HG02571 (cell line): ENCODE measurements at regions not wholly inside any gene's neighbourhood (a gene's known extent, or its start where the extent isn't known, plus 50 kb on each side); places are given as distances from the start of the nearest gene placed in this dataset.
"Not testable (repeated sequence)": the region's sequence is repeated elsewhere in the genome, so short reads cannot be mapped to it uniquely, and the experiment has no call there.

Source experiments
- ATAC-seq: cut with Tn5 transposase; IDR thresholded peaks from one replicate; pipeline ENCODE4 v1.9.1; 2021; ENCODE audit warnings: mild to moderate bottlenecking, moderate library complexity; ENCODE audit not compliant: unreplicated experiment

- no peak for ATAC-seq
Observed at GRCh38 chr18:45339810-45340550, 275.3 kb upstream of the SLC14A2 start.

- no peak for ATAC-seq
Observed at GRCh38 chr18:45340884-45341283, 274.4 kb upstream of the SLC14A2 start.

- no peak for ATAC-seq
Observed at GRCh38 chr18:45341454-45341853, 273.8 kb upstream of the SLC14A2 start.

GRCh38 chr18:45342166-45342565 is 273.1 kb upstream of the SLC14A2 start:
- no peak for ATAC-seq

GRCh38 chr18:45342653-45343052 is 272.6 kb upstream of the SLC14A2 start:
- ATAC-seq = no peak

- ATAC-seq = no peak
Observed at GRCh38 chr18:45343365-45343764, 271.9 kb upstream of the SLC14A2 start.

GRCh38 chr18:45344680-45345079 is 270.6 kb upstream of the SLC14A2 start:
- not testable (repeated sequence) for ATAC-seq

- no peak for ATAC-seq
Observed at GRCh38 chr18:45349019-45349418, 266.3 kb upstream of the SLC14A2 start.

- ATAC-seq = no peak
Observed at GRCh38 chr18:45349467-45349866, 265.8 kb upstream of the SLC14A2 start.

GRCh38 chr18:45350404-45351156 is 264.7 kb upstream of the SLC14A2 start:
- no peak for ATAC-seq

GRCh38 chr18:45352874-45353273 is 262.4 kb upstream of the SLC14A2 start:
- no peak for ATAC-seq

- ATAC-seq = no peak
Observed at GRCh38 chr18:45353530-45353929, 261.7 kb upstream of the SLC14A2 start.

GRCh38 chr18:45355944-45356520 is 259.2 kb upstream of the SLC14A2 start:
- no peak for ATAC-seq

- ATAC-seq = no peak
Observed at GRCh38 chr18:45357686-45358470, 257.4 kb upstream of the SLC14A2 start.

- ATAC-seq = no peak
Observed at GRCh38 chr18:45359275-45360009, 255.8 kb upstream of the SLC14A2 start.

- no peak for ATAC-seq
Observed at GRCh38 chr18:45361125-45361851, 254.0 kb upstream of the SLC14A2 start.

GRCh38 chr18:45363196-45363595 is 252.1 kb upstream of the SLC14A2 start:
- ATAC-seq = no peak

GRCh38 chr18:45365835-45366234 is 249.4 kb upstream of the SLC14A2 start:
- ATAC-seq = no peak

GRCh38 chr18:45370255-45371010 is 244.8 kb upstream of the SLC14A2 start:
- no peak for ATAC-seq
